ENCODE measurements at regions not wholly inside any gene's neighbourhood (a gene's known extent, or its start where the extent isn't known, plus 50 kb on each side); places are given as distances from the start of the nearest gene placed in this dataset.

GRCh38 chr9:103471241-103471640, 476.1 kb downstream of the CYLC2 start:
- H3K4me3 ChIP-seq (replicated peaks in 1 of 2; ENCODE audit: low read depth in 1 of 2, low read length in 2 of 2), result no peak overlapping the region
- no peak overlapping the region for H3K9ac ChIP-seq (ENCODE audit: low read length)
- CTCF ChIA-PET, result no interaction called here
- no peaks in the 10 kb centered on the region for H3K36me3 ChIP-seq (ENCODE audit: control insufficient read depth in 1 of 2, insufficient read depth in 2 of 2, low read length in 2 of 2)
- peaks cover 7 to 8% of the 10 kb centered on the region in 2 experiments; a peak in 2 of 4 replicates for H3K9me3 ChIP-seq (ENCODE audit: control insufficient read depth in 1 of 2, insufficient read depth in 1 of 2, low read depth in 1 of 2, low read length in 2 of 2)
- POLR2A ChIA-PET, result no interaction called here
- H3K9me2 ChIP-seq (ENCODE audit: insufficient read depth), result no peaks in the 10 kb centered on the region
- DNase-seq (ENCODE audit: low read depth, low spot score) (no peak), ATAC-seq (no peak)
- H3K4me1 ChIP-seq (ENCODE audit: control insufficient read depth in 1 of 2, insufficient read depth in 2 of 2, low read length in 2 of 2), result no peaks in the 10 kb centered on the region
- H3K4me2 ChIP-seq (ENCODE audit: low read length), result no peak overlapping the region
- no peaks in the 10 kb centered on the region for H4K20me1 ChIP-seq (ENCODE audit: insufficient read depth)
- RAD21 ChIA-PET (ENCODE audit: low non-redundant PET in 1 of 2, low total read pairs in 2 of 2, uncharacterized antibody in 2 of 2, unreplicated experiment in 2 of 2), result no interaction called here
- H3K27me3 ChIP-seq (ENCODE audit: insufficient read depth, low read length), result no peaks in the 10 kb centered on the region
- no TSS peak for BruUV-seq (replicated peaks)
- no peak overlapping the region for H3K27ac ChIP-seq (ENCODE audit: low read depth, low read length)
- no peak for TF ChIP-seq ZBTB33 (IDR thresholded peaks at IDR 0.05; ENCODE audit: extremely low read depth, insufficient replicate concordance, low read length)
- no peak for TF ChIP-seq ZNF274 (IDR thresholded peaks at IDR 0.05; ENCODE audit: low read depth, low read length)
- TF ChIP-seq SRF (IDR thresholded peaks at IDR 0.05; ENCODE audit: low read depth), result no peak
- no peak for TF ChIP-seq EGR1 (IDR thresholded peaks at IDR 0.05; ENCODE audit: low read depth)
- no peak for TF ChIP-seq EZH2phosphoT487 (IDR thresholded peaks at IDR 0.05; ENCODE audit: borderline replicate concordance)
- TF ChIP-seq ZFX (IDR thresholded peaks at IDR 0.05), result no peak
- TF ChIP-seq POLR2AphosphoS5 (IDR thresholded peaks at IDR 0.05; ENCODE audit: low read depth, low read length), result no peak
- no peak for TF ChIP-seq CEBPB (IDR thresholded peaks at IDR 0.05; ENCODE audit: low read depth)
- TF ChIP-seq TCF7L2 (IDR thresholded peaks at IDR 0.05; ENCODE audit: borderline replicate concordance, extremely low read depth, insufficient read depth, insufficient read length), result no peak
- TF ChIP-seq ELF1 (IDR thresholded peaks at IDR 0.05; ENCODE audit: borderline replicate concordance, low read depth), result no peak
- no peak for TF ChIP-seq ATF3 (IDR thresholded peaks at IDR 0.05)
- no peak for TF ChIP-seq RAD21 (IDR thresholded peaks at IDR 0.05; ENCODE audit: low read depth)
- no peak for TF ChIP-seq FOSL1 (IDR thresholded peaks at IDR 0.05; ENCODE audit: low read depth)
- TF ChIP-seq CBX3 (IDR thresholded peaks at IDR 0.05; ENCODE audit: low read depth), result no peak
- TF ChIP-seq REST (IDR thresholded peaks at IDR 0.05; ENCODE audit: low read depth), result no peak
- no peak for TF ChIP-seq SIN3A (IDR thresholded peaks at IDR 0.05; ENCODE audit: low read depth)
- no peak for TF ChIP-seq JUND (IDR thresholded peaks at IDR 0.05)
- H2AFZ ChIP-seq (ENCODE audit: low read depth, low read length, poor library complexity, severe bottlenecking), result no peak overlapping the region
- intact Hi-C loops (cut with micrococcal nuclease), result no loop called here
- no peaks in the 10 kb centered on the region for H3K79me2 ChIP-seq (ENCODE audit: insufficient read depth, low read length)
